HepG2 (cell line): ENCODE measurements at regions not wholly inside any gene's neighbourhood (a gene's known extent, or its start where the extent isn't known, plus 50 kb on each side); places are given as distances from the start of the nearest gene placed in this dataset.

Experiments
- ATAC-seq: fragments of 200-7000 bp; cut with Tn5 transposase; 3 replicates; pipeline ENCODE4 v1.9.1; 2020; ENCODE audit warnings: mild to moderate bottlenecking, moderate library complexity
- BruUV-seq: library from RNA; stranded (reverse); fragments of 400-500 nt; replicated peaks from 2 replicates; lab custom pipeline; 2021; lab: Mats Ljungman, UMichigan
- CTCF ChIA-PET: fragments of 300-600 bp; formaldehyde crosslinking; extraction: SDS; loops from one replicate; lab custom pipeline; 2021; ENCODE audit warnings: low total read pairs, inconsistent platforms, low intra/inter-chr PET ratio; lab: Yijun Ruan, JAX
- POLR2A ChIA-PET: fragments of 350-600 bp; sonication (Branson Sonifier 250); formaldehyde crosslinking; loops from one replicate; lab custom pipeline; 2020; ENCODE audit warnings: antibody characterized with exemption, inconsistent platforms; lab: Yijun Ruan, JAX
- DNase-seq: peaks from one replicate; pipeline ENCODE4 v3.0.0-alpha.2; 2015; ENCODE audit warnings: low spot score
- FAIRE-seq: peaks from 3 replicates; lab custom pipeline; 2011; peaks lifted over from hg19 to GRCh38; lab: Jason Lieb, UNC
- H2AFZ ChIP-seq: one replicate; pipeline ENCODE4 v1.6.1; 2011; ENCODE audit warnings: low read length, inconsistent platforms
- H3K27ac ChIP-seq: fragments of 300-600 bp; 3 replicates; pipeline ENCODE4 v1.8.0; 2011; ENCODE audit warnings: mixed run types, mild to moderate bottlenecking, mixed read lengths, low read length, inconsistent platforms; ENCODE audit not compliant: insufficient read depth; ENCODE audit errors: extremely low read length
- H3K27me3 ChIP-seq, 2 experiments: fragments of 200-600 bp in 1 of 2; 2 replicates in 1 of 2; 3 replicates in 1 of 2; pipeline versions ENCODE4 v1.6.0 to v1.8.0; 2011; ENCODE audit warnings: low read length in 2 of 2, mild to moderate bottlenecking in 2 of 2, moderate library complexity in 2 of 2, inconsistent platforms in 1 of 2; ENCODE audit not compliant: insufficient read depth in 2 of 2, control insufficient read depth in 1 of 2
- H3K36me3 ChIP-seq, 2 experiments: fragments of 200-600 bp in 1 of 2; replicated peaks in 1 of 2; 2 replicates in 1 of 2; 3 replicates in 1 of 2; pipeline versions ENCODE4 v1.5.1 to v1.8.0; 2011; ENCODE audit warnings: low read length in 2 of 2, inconsistent platforms in 1 of 2; ENCODE audit not compliant: insufficient read depth in 2 of 2, control insufficient read depth in 1 of 2
- H3K4me1 ChIP-seq: 2 replicates; pipeline ENCODE4 v1.5.1; 2012; ENCODE audit warnings: low read length, inconsistent platforms; ENCODE audit not compliant: insufficient read depth
- H3K4me2 ChIP-seq: 2 replicates; pipeline ENCODE4 v1.6.0; 2011; ENCODE audit warnings: low read depth, low read length, inconsistent platforms
- H3K4me3 ChIP-seq, 3 experiments: fragments of 200-600 bp in 1 of 3; sonication (generic), shearing (Covaris generic) in 1 of 3; replicated peaks in 1 of 3; 2 replicates each; pipeline ENCODE4 v1.5.1; 2011 to 2016; ENCODE audit warnings: low read length in 3 of 3, inconsistent platforms in 2 of 3, low read depth in 2 of 3, mild to moderate bottlenecking in 2 of 3, control low read depth in 1 of 3, mixed read lengths in 1 of 3; ENCODE audit not compliant: insufficient read depth in 1 of 3
- H3K79me2 ChIP-seq: one replicate; pipeline ENCODE4 v1.6.1; 2011; ENCODE audit warnings: low read length, inconsistent platforms; ENCODE audit not compliant: insufficient read depth
- H3K9ac ChIP-seq: 2 replicates; pipeline ENCODE4 v1.6.0; 2011; ENCODE audit warnings: mild to moderate bottlenecking, low read depth, low read length, inconsistent platforms; ENCODE audit not compliant: insufficient read depth
- H3K9me3 ChIP-seq: 2 replicates; pipeline ENCODE4 v1.5.1; 2012; ENCODE audit warnings: mild to moderate bottlenecking, low read length
- H4K20me1 ChIP-seq: 2 replicates; pipeline ENCODE4 v1.6.0; 2011; ENCODE audit warnings: inconsistent platforms, mild to moderate bottlenecking, low read length, moderate library complexity; ENCODE audit not compliant: insufficient read depth
- GMEB1 ChIP-seq: sonication (generic); formaldehyde crosslinking; IDR thresholded peaks from 2 replicates; pipeline ENCODE4 v1.5.1; 2020; ENCODE audit warnings: missing genetic modification reagents, mild to moderate bottlenecking, borderline replicate concordance
- NCOR1 ChIP-seq: fragments of 200-600 bp; sonication (generic); IDR thresholded peaks from 2 replicates; pipeline ENCODE4 v1.7.0; 2017; ENCODE audit warnings: antibody characterized with exemption, low read length, borderline replicate concordance
- NR1H2 ChIP-seq: sonication (generic); formaldehyde crosslinking; IDR thresholded peaks from 2 replicates; pipeline ENCODE4 v1.8.1; 2022; ENCODE audit warnings: low read depth, missing genetic modification reagents, borderline replicate concordance
- PATZ1 ChIP-seq: sonication (generic); formaldehyde crosslinking; IDR thresholded peaks from 2 replicates; pipeline ENCODE4 v1.4.0; 2020; ENCODE audit warnings: missing genetic modification reagents
- SP4 ChIP-seq: sonication (generic); formaldehyde crosslinking; IDR thresholded peaks from 2 replicates; pipeline ENCODE4 v1.8.1; 2023; ENCODE audit warnings: mild to moderate bottlenecking, missing genetic modification reagents
- WIZ ChIP-seq: sonication (generic); formaldehyde crosslinking; IDR thresholded peaks from 2 replicates; pipeline ENCODE4 v1.5.1; 2020; ENCODE audit warnings: mild to moderate bottlenecking, missing genetic modification reagents
- ZNF563 ChIP-seq: sonication (generic); formaldehyde crosslinking; IDR thresholded peaks from 2 replicates; pipeline ENCODE4 v1.8.0; 2022; ENCODE audit warnings: mild to moderate bottlenecking, moderate library complexity, missing genetic modification reagents
- ZNF816 ChIP-seq: sonication (generic); formaldehyde crosslinking; IDR thresholded peaks from 2 replicates; pipeline ENCODE4 v1.8.0; 2022; ENCODE audit warnings: missing genetic modification reagents, mild to moderate bottlenecking, borderline replicate concordance
- WGBS: methylation state at CpG from one replicate; pipeline ENCODE4 v1.1.6; 2017; ENCODE audit warnings: low lambda C conversion rate; 5-methylcytosine and 5-hydroxymethylcytosine counted together
- in situ Hi-C: cut with HindIII; loops from 2 replicates; pipeline ENCODE4 v1.10.0; 2017; ENCODE audit warnings: low pct_unique_long_range_greater_than_20kb; ENCODE audit not compliant: extremely low pct_ligation_motif_present
- intact Hi-C: fragments of 100-400 bp; cut with micrococcal nuclease; formaldehyde crosslinking; loops from one replicate; pipeline ENCODE4 v1.10.0; 2022; ENCODE audit not compliant: unreplicated experiment

- H2AFZ ChIP-seq: no peak overlapping the region
- in situ Hi-C loops: no loop called here
- H4K20me1 ChIP-seq: no peaks in the 10 kb centered on the region
- BruUV-seq: no TSS peak
- H3K9me3 ChIP-seq: no peaks in the 10 kb centered on the region
- no peaks in the 10 kb centered on the region for H3K36me3 ChIP-seq
- ChIA-PET CTCF (no interaction called here), POLR2A (no interaction called here)
- H3K79me2 ChIP-seq: no peaks in the 10 kb centered on the region
- no peak overlapping the region for H3K9ac ChIP-seq
- no peak overlapping the region for H3K4me3 ChIP-seq
- intact Hi-C loops: no loop called here
- 35% methylated on average over 5 of the region's 5 CpGs for WGBS
- ATAC-seq (no peak), FAIRE-seq (no peak), DNase-seq (no peak)
- H3K4me1 ChIP-seq: no peaks in the 10 kb centered on the region
- no peaks in the 10 kb centered on the region for H3K27me3 ChIP-seq
- no peak overlapping the region for H3K27ac ChIP-seq
- no peak overlapping the region for H3K4me2 ChIP-seq
- no peak for TF ChIP-seq PATZ1 (CRISPR knock-in tag)
- TF ChIP-seq NCOR1: no peak
- TF ChIP-seq ZNF563 (CRISPR knock-in tag): no peak
- TF ChIP-seq SP4 (CRISPR knock-in tag): no peak
- no peak for TF ChIP-seq GMEB1 (CRISPR knock-in tag)
- no peak for TF ChIP-seq WIZ
- no peak for TF ChIP-seq ZNF816 (CRISPR knock-in tag)
- TF ChIP-seq NR1H2 (CRISPR knock-in tag): no peak
Measured at GRCh38 chr4:34718576-34719245, 1525.6 kb downstream of the ARAP2 start.
